Hindlimb muscle (tissue), 1 donor: ENCODE measurements at regions not wholly inside any gene's neighbourhood (a gene's known extent, or its start where the extent isn't known, plus 50 kb on each side); places are given as distances from the start of the nearest gene placed in this dataset.

ENCODE experiments used
- DNase-seq: peaks from one replicate; pipeline ENCODE4 v3.0.0-alpha.2; 2013

- no peak for DNase-seq
These were observed 63.2 kb upstream of the NABP1 start for GRCh38 chr2:191614759-191615158.

GRCh38 chr2:191615596-191615995 lies 62.3 kb upstream of the NABP1 start:
- DNase-seq, result no peak

GRCh38 chr2:191617575-191617974 lies 60.4 kb upstream of the NABP1 start:
- no peak for DNase-seq

- no peak for DNase-seq
These were observed 59.7 kb upstream of the NABP1 start for GRCh38 chr2:191618046-191618780.

- DNase-seq, result no peak
These were observed 59.1 kb upstream of the NABP1 start for GRCh38 chr2:191618786-191619185.

GRCh38 chr2:191620144-191620543 lies 57.8 kb upstream of the NABP1 start:
- no peak for DNase-seq

GRCh38 chr2:191622374-191623320 lies 55.3 kb upstream of the NABP1 start:
- DNase-seq, result no peak

GRCh38 chr2:191625016-191625415 lies 52.9 kb upstream of the NABP1 start:
- DNase-seq, result no peak

GRCh38 chr2:191625446-191625845 lies 52.5 kb upstream of the NABP1 start:
- no peak for DNase-seq

GRCh38 chr2:191626497-191627151 lies 51.3 kb upstream of the NABP1 start:
- no peak for DNase-seq

GRCh38 chr2:191627518-191627917 lies 50.4 kb upstream of the NABP1 start:
- no peak for DNase-seq
